T1000 (cell line): ENCODE measurements at regions not wholly inside any gene's neighbourhood (a gene's known extent, or its start where the extent isn't known, plus 50 kb on each side); places are given as distances from the start of the nearest gene placed in this dataset.
"Not testable (repeated sequence)": the region's sequence is repeated elsewhere in the genome, so short reads cannot be mapped to it uniquely, and the experiment has no call there.

Source experiments
- DNase-seq: peaks from one replicate; lab custom pipeline; 2025; ENCODE audit warnings: mixed read lengths; lab: John Stamatoyannopoulos, UW

DNA sequence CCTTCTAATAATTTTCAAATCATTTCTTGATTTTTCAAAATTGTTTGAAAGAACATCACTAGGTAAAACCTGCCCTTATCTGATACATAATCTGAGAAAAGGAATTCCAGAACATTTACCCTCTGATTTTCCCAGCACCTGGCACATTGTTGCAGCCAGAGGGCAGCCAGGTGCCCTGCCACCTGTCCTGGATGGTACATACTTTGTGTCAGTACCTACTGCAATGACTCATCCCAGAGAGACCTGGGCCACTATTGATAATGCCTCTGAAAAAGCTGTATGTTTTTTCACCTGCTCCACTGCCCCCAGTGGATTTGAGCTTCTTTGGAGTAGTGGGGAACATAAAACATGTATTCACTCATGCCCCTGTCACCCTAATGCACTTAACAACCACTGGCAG is 648.9 kb upstream of the GBE1 start:
- no peak for DNase-seq

DNA sequence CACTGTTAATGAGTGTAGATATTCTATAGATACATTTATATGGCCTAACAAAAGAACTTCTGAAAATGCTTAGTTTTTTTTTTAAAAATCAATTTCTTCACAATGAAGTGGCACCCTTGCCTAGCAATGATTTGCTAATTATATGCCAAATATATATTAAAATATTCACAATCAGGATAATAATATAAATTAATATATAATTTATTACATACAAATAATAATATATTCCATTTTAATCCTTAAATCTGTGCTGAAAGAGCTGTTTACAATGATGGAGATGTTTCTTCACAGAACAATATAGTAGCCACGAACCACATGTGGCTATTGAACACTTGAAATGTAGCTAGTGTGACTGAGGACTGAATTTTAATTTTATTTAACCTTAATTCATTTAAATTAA is 648.4 kb upstream of the GBE1 start:
- DNase-seq: no peak

DNA sequence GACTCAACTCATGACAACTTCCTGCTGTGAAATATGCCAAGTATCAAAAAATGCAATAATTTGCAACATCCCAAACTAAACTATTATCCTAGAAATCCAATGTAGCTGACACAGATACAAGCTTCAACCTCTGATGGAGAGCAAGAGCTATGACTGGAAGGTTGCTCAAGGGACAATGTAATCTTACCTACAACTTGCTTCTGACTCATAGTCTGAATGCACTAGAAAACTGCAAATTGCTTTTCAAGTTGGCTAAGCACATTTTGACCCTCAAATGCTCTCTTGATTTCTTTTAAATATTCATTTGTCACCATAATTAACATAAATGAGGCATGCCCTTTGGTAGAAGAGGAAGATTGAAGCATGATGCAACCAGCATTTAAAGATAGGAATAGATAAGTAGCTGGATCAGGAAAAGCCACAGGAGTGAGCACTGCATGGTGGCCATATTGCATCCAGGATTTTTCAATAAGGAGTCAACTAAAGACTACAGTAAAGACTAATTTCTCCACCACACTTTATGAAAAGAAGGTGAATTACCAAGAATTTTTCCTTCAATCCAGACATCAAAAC is 630.8 kb upstream of the GBE1 start:
- DNase-seq: no peak

DNA sequence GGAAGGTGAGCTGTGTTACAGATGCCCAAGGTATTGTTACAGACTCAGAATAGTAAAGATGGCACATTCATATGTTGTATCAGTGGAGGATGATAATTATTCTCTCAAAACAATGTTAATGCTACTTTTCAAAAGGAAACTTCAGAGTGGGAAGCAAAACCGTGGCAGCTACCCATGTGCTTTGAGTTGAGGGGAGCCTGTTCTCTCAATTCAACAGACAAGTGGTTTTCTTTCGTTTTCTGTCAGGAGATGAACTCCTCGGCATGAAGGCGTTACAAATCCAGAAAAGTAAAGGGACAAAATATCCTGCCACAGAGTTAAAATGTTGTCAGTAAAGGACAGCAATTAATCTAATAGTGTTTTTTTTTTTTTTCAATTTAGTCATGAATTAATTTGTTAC is 629.4 kb upstream of the GBE1 start:
- DNase-seq: no peak

DNA sequence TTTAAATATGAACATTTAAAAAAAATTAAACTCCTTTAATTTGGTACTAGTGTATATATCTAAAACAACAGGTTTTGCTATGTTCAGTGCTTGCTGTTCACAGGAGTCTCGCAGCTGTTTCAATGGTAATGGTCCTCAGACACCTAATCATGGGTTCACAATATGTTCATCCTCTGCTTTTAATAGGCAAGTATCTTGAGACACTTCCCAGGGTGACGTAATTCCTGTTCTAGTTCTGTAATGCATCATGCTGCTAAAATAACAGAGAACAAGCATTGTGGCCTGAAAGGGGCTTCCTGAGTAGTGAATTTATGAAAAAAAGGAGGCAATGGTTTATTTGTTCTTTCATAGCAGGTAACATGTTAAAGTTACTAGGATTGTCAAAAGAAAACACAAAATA is 625.2 kb upstream of the GBE1 start:
- DNase-seq: no peak

DNA sequence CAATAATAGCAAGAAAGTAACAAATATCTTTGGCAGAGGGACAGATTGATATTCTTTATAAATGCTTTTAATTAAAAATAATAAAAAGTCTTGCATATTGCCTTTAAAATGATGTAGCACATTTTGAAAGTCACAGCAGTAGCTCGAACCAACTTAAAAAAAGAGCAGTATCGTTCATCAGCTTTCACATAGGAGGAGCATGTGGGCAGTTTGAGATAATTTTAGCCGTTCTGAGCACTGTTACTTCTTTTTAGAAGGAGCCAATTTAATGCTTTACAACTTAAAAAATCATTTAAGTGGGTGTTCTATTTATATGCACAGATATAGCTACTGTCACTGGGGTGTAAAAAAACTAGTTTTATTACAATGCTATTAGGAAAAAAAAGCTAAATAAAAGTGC is 622.7 kb upstream of the GBE1 start:
- DNase-seq: no peak

DNA sequence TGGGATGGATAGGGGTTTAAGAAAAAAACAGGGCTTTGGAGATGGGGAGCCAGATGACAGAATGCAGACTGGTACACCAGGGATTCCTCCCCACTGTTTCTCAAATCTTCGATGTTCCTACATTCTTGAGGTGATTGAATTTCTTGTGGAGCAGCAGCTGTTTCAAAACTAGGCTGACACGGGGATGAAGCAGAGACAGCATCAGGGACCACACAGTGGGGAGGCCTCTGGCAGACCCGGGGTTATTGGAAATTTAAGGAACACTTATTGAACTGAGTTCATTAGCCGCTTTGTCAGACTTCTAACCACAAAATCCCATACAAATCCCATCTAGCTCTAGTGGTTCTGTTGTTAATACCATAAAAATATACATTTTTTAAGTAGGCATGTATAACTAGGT is 621.4 kb upstream of the GBE1 start:
- no peak for DNase-seq

DNA sequence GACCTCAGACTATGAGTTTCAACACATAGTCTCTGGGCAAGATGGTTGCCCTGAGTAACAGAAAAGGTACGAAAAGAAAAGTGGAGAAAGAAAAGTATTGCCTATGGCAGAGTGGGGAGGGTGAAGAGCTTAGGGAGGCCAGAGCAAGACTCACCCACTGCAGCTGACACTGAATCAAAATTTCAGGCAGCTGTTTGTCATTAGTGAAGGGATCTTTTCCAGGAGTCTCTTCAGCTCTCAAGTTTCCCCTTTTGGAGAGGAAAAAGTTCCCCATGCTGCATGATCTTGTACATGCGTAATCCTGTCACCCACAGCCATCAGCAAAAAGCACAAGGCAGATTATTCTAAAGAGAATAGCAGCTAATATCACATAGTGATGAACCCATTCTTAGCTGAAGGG is 616.9 kb upstream of the GBE1 start:
- no peak for DNase-seq

DNA sequence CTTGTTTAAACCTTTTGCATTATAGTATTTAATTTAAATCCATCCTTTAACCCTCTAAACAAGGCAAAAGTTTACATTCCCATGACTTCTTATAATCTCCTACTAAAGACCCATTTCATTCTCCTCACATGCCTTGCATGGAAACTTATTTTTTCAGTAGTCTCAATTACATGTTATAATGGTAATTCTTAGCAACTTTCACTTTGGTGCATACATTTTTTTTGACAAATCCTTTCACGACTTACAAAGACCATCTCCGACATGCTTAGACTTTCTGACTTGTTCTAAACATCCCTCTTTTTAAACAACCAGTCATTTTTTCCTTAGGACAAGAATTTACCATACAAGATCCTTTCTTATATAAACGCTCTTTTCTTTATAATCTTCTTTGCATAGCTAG is 615.4 kb upstream of the GBE1 start:
- no peak for DNase-seq

DNA sequence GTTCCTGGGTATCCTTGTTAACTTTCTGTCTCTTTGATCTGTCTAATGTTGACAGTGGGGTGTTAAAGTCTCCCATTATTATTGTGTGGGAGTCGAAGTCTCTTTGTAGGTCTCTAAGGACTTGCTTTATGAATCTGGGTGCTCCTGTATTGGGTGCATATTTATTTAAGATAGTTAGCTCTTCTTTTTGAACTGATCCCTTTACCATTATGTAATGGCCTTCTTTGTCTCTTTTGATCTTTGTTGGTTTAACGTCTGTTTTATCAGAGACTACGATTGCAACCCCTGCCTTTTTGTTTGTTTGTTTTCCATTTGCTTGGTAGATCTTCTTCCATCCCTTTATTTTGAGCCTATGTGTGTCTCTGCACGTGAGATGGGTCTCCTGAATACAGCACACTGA is 612.4 kb upstream of the GBE1 start:
- not testable (repeated sequence) for DNase-seq

DNA sequence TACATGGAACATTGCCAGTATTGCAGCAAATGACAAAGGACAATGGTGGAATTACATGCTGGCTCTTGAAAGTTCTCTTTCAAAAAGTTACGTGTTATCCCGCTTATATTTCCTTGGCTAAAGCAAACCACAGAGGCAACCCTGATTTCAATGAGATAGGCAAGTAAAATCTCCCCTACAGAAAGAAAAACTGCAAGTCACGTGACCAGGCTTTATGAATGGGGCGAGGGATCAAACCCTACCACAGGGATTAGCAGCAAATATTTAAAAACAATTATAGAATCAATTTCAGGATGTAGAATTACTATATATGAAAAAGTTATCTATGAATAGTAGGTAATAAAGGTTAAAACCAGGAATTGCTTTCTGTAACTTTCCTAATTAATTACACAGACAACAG is 603.4 kb upstream of the GBE1 start:
- DNase-seq: no peak

DNA sequence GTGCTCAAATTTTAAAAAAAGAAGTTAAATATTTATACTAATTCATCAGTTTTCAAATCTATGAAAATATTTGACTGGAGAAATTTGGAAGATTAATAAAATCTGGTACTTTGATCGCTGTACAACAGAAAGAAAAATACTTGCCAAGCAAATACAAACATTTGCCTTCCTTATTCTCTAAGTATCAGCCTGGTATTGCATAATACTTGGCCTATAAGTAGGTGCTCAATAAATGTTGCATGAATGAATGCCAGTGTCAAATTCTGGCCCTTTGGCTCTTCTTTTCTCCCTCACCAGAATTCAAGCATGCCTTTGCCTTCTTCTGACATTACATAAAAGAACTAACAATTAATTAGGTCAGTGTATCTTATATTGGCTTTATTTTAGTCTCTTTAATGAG is 601.7 kb upstream of the GBE1 start:
- DNase-seq: no peak

DNA sequence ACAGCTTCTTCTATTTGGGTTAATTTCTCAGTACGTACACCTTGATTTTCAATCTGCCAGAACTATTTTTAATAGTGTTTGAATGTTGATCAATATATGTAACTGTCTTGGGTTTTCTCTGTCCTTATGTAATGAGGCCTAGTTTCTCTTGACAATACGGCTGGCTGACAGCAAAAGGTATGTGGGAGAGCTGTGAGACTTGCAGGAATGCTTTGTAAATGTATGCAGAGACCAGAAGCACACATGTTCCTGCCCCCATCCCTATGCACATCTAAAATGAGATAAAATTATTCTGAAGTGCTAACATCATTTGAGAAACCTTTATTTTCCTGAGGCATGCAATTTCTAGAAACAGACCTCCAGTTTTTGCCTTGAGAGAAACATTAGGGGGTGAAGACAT is 593.8 kb upstream of the GBE1 start:
- DNase-seq: no peak

DNA sequence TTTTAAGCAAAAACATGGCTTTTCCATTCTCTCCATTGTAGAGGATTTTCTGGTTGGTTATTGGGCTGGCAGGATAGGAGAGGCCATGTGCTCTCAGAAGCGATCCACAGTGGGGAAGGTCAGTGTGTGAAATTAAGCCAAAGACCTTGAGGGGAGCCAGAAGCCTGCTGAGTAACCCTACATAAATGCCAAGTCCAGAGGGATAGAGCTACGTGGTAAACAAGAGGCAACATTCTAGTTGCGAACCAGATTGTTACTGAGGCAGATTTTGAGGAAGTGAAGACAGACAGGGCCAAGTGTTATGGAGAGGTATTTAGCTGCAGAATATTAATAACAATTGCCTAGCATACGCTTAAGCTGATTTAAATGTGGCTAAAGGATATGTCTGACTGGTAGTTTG is 592.8 kb upstream of the GBE1 start:
- DNase-seq: no peak

DNA sequence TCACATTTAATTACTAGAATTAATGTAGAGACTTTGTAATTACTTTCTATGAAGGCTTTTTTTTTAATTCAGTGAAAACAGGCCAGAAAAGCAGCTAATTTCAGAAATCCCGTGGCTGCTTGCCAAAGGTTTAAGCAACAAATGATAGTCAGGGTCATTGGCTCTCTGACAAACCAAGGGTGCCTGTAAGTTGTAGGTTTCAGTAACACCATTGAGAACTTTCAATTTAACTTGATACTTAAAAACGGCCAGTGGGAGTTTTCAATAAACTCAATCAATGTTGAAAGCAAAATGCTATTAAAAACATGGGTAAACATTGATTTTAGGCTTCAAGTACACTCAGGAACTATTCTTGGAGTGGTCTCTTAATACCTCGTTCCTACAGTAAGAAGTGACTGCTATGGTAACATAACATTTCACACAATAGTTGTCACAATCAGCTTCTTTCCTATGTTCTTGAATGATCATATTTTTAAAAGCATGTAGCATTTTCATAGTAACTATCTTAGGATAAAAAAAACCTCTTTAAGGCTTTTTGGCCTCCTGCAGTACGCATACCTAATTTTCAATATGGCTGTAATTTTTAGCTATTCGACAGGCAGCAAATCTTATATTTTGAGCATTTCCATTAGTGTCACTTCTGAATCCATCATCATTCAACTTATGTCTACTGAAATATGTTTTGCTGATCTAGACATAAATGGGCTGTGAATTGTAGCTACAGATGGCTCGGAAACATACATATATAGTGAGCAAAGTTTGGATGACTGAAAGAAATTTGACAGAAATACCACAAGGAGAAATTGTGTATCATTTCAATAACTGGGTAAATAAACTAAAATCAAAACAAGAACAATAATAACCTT is 592.1 kb upstream of the GBE1 start:
- no peak for DNase-seq

DNA sequence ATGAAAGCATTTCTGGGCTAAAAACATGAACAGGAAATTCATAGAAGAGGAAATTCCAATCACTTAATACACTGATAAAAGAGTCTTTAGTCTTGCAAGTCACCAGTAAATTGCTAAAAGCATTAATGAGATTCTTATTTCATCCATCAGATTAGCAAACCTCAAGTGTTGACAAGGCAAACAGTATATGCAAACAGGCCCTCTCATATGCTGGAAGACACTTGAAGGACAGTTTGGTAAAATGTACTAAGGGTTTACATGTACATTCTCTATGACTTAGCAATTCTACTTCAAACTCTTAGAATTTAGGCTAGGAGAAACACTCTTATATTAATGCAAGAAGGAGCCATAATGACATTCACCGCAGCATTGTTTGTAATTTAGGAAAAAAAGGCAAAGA is 586.1 kb upstream of the GBE1 start:
- DNase-seq: no peak

DNA sequence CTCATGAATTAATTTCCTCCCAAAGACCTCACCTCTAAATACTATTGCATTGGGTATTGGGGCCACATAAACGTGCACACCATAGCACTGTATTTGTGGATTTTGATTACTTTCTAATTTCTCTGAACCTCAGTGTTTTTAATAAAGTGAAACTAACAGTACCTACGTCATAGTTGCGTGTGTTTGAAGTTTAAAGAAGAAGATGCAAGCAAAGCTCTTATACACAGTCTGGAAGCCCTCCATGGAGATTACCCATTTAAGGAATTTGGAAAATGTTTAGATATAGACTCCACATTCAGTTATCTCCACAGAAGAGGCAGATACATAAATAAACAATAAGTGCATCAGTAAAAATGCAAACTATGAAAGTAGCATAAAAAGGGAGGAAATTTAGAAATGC is 581.1 kb upstream of the GBE1 start:
- no peak for DNase-seq

DNA sequence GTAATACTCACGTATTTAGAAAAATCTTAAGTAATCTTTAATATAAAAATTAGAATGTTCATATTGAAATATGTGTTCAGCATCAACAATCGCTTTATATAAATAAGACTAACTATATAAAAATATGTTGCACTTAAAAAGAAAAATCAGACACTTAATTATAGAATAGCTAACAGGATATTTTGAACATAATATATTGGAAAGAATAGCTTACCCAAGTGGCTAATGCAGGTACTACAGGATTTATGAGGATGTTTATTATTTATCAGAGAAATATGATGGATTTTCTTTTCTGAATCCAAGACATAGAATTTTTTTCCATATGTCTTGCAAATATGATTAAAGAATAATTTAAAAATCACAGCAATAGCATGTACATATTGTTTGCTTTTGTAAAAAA is 567.9 kb upstream of the GBE1 start:
- DNase-seq: no peak

DNA sequence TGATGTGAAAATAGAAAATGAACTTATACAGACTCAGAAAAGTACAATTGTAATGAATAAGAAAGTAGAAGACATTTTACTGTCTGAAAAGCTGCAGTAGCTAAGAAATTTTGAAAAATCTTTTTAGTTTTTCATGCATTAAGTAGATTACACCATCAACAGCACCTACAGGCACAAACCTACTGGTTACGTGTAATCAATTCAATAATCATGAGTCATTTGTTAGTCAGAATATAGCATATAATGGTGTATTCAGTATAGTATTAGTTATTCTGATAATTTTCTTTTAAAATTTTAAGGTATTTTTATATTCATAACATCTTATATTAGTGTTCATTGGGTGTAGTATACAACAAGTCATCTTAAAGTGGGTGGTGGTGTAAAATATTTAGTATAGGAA is 550.5 kb upstream of the GBE1 start:
- DNase-seq: no peak

DNA sequence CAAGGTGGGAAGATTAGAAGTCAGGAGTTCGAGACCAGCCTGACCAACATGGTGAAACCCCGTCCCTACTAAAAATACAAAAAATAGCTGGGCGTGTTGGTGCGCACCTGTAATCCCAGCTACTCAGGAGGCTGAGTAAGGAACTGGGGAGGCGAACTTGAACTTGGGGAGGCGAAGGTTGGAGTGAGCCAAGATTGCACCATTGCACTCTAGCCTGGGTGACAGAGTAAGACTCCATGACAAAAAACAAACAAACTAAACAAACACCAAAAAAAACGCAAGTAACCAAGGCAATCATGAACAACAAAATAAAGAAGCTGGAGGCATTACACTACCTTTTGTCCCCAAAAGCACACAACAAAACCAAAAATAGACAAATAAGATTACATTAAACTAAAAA is 547.3 kb upstream of the GBE1 start:
- DNase-seq: no peak

DNA sequence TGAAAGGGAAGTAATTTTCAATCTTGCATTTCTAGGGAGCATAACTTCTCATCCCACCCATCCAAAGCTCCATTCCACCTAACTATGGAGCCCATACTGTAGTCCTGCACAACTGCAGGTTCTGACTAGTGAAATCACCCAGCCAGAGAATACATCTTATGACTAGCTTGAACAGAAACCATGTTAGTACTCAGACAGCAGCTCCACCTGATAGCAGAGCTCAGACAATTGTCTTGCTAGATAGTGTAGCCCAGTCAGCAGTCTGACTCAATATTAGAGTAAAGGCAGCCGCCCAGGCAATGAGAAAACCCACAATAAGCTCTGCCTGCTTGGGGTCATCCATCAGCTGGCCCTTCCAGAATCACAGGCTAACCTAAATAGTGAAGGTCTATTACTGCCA is 544.7 kb upstream of the GBE1 start:
- DNase-seq: no peak

DNA sequence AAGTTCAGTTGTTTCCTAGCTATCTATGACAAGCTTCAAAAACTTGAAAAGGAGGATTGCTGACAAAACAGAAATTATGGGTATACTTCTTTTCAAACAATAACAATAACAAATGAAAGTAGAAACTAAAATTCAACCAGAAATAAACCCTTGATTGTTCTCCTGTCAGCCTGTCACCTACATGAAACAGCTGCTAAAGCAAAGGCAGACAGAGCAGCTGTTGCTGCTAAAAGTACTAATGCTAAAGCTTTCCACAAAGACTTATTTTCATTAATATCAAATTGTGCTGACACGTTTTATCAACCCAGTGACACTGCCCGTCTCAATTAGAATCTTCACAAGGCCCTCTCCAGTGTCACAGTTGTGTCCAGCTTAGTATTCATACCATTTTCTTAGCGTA is 533.2 kb upstream of the GBE1 start:
- no peak for DNase-seq

DNA sequence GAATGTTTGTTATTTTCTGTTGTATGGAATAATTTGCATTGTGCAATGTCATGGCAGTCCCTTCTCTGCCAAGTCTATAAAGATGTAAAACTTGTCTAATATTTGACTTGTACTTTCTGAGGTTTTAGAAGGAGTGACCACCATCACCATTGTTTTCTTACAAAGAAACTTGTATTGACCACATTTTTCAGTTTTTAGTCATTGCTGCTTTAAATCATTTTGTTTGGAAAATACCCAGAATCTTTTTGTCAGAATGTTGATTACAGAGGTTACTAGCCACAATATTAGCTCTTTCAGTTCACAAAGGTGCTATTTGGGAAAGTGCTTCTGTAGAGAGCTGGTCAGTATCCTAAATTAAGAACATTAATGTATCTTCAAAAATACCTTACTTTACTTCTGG is 532.4 kb upstream of the GBE1 start:
- no peak for DNase-seq

DNA sequence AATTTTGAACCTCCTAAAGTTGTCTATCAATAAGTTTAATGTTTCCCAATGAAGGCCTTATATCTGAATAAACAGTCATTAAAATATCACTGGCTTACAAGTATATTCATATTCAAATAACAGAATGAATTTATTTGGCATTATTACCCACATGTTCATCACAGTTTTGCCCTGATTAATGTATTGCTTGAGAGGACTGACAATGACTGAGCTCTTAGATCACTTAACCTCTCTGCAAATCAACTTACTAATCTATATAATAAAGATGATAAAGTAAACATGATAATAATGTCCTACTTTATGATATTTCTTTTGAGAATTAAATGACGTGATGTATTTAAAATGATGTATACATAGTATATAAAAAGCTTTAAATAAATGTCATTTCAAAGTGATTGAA is 532.0 kb upstream of the GBE1 start:
- no peak for DNase-seq
